ENCODE measurements at regions not wholly inside any gene's neighbourhood (a gene's known extent, or its start where the extent isn't known, plus 50 kb on each side); places are given as distances from the start of the nearest gene placed in this dataset.

GRCh38 chr3:173342679-173343078 is 54.9 kb upstream of the NLGN1 start:
- H3K27me3 ChIP-seq (ENCODE audit: control insufficient read depth in 1 of 2, insufficient read depth in 2 of 2, low read length in 2 of 2): no peaks in the 10 kb centered on the region
- in situ Hi-C loops (cut with HindIII; ENCODE audit: extremely low pct_ligation_motif_present, low pct_unique_long_range_greater_than_20kb): no loop called here

More at GRCh38 chr3:173342679-173343078, 54.9 kb upstream of the NLGN1 start:
- H3K27ac ChIP-seq (ENCODE audit: extremely low read length, insufficient read depth, low read length): no peak overlapping the region
- CTCF ChIA-PET (ENCODE audit: low intra/inter-chr PET ratio, low total read pairs): no interaction called here
- DNase-seq (ENCODE audit: low spot score): no peak
- POLR2A ChIA-PET: no interaction called here
- no peaks in the 10 kb centered on the region for H3K4me1 ChIP-seq (ENCODE audit: insufficient read depth, low read length)
- no peaks in the 10 kb centered on the region for H3K79me2 ChIP-seq (ENCODE audit: insufficient read depth, low read length)
- no peak for FAIRE-seq
- H2AFZ ChIP-seq (ENCODE audit: low read length): no peak overlapping the region
- H3K4me2 ChIP-seq (ENCODE audit: low read depth, low read length): no peak overlapping the region
- H3K9me3 ChIP-seq (ENCODE audit: low read length): no peaks in the 10 kb centered on the region
- intact Hi-C loops (cut with micrococcal nuclease; ENCODE audit: unreplicated experiment): no loop called here
- no peak for TF ChIP-seq SIX1 (CRISPR knock-in tag; IDR thresholded peaks at IDR 0.05; ENCODE audit: borderline replicate concordance)
- TF ChIP-seq STAG1 (CRISPR knock-in tag; IDR thresholded peaks at IDR 0.05): no peak
- TF ChIP-seq NR3C1 (CRISPR knock-in tag; IDR thresholded peaks at IDR 0.05): no peak
- no peak for TF ChIP-seq ETV5 (CRISPR knock-in tag; IDR thresholded peaks at IDR 0.05; ENCODE audit: borderline replicate concordance)
- no peak for TF ChIP-seq TBL1XR1 (IDR thresholded peaks at IDR 0.05; ENCODE audit: borderline replicate concordance, low read length, partially characterized antibody)
- TF ChIP-seq, protein P1, sequence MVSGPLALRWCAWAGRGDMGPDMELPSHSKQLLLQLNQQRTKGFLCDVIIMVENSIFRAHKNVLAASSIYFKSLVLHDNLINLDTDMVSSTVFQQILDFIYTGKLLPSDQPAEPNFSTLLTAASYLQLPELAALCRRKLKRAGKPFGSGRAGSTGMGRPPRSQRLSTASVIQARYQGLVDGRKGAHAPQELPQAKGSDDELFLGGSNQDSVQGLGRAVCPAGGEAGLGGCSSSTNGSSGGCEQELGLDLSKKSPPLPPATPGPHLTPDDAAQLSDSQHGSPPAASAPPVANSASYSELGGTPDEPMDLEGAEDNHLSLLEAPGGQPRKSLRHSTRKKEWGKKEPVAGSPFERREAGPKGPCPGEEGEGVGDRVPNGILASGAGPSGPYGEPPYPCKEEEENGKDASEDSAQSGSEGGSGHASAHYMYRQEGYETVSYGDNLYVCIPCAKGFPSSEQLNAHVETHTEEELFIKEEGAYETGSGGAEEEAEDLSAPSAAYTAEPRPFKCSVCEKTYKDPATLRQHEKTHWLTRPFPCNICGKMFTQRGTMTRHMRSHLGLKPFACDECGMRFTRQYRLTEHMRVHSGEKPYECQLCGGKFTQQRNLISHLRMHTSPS (CRISPR knock-in tag; IDR thresholded peaks at IDR 0.05; ENCODE audit: low read depth): no peak
- no peak for TF ChIP-seq ZNF232 (CRISPR knock-in tag; IDR thresholded peaks at IDR 0.05; ENCODE audit: borderline replicate concordance)
- TF ChIP-seq SETDB1 (CRISPR knock-in tag; IDR thresholded peaks at IDR 0.05; ENCODE audit: borderline replicate concordance): no peak
- no peak for TF ChIP-seq GABPA (IDR thresholded peaks at IDR 0.05; ENCODE audit: low read depth, low read length)
- no peak for TF ChIP-seq GABPA (CRISPR knock-in tag; IDR thresholded peaks at IDR 0.05; ENCODE audit: low read depth)
- TF ChIP-seq PATZ1 (CRISPR knock-in tag; IDR thresholded peaks at IDR 0.05): no peak
- no peak for TF ChIP-seq ZC3H4 (CRISPR knock-in tag; IDR thresholded peaks at IDR 0.05; ENCODE audit: borderline replicate concordance)
- TF ChIP-seq, protein P2, sequence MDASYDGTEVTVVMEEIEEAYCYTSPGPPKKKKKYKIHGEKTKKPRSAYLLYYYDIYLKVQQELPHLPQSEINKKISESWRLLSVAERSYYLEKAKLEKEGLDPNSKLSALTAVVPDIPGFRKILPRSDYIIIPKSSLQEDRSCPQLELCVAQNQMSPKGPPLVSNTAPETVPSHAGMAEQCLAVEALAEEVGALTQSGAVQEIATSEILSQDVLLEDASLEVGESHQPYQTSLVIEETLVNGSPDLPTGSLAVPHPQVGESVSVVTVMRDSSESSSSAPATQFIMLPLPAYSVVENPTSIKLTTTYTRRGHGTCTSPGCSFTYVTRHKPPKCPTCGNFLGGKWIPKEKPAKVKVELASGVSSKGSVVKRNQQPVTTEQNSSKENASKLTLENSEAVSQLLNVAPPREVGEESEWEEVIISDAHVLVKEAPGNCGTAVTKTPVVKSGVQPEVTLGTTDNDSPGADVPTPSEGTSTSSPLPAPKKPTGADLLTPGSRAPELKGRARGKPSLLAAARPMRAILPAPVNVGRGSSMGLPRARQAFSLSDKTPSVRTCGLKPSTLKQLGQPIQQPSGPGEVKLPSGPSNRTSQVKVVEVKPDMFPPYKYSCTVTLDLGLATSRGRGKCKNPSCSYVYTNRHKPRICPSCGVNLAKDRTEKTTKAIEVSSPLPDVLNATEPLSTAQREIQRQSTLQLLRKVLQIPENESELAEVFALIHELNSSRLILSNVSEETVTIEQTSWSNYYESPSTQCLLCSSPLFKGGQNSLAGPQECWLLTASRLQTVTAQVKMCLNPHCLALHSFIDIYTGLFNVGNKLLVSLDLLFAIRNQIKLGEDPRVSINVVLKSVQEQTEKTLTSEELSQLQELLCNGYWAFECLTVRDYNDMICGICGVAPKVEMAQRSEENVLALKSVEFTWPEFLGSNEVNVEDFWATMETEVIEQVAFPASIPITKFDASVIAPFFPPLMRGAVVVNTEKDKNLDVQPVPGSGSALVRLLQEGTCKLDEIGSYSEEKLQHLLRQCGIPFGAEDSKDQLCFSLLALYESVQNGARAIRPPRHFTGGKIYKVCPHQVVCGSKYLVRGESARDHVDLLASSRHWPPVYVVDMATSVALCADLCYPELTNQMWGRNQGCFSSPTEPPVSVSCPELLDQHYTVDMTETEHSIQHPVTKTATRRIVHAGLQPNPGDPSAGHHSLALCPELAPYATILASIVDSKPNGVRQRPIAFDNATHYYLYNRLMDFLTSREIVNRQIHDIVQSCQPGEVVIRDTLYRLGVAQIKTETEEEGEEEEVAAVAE (CRISPR knock-in tag; IDR thresholded peaks at IDR 0.05; ENCODE audit: borderline replicate concordance): no peak
- TF ChIP-seq ZSCAN22 (CRISPR knock-in tag; IDR thresholded peaks at IDR 0.05): no peak
- TF ChIP-seq CSRNP2 (CRISPR knock-in tag; conservative IDR thresholded peaks at IDR 0.05; ENCODE audit: low read depth): no peak
- no peak for TF ChIP-seq TCF7 (IDR thresholded peaks at IDR 0.05; ENCODE audit: low read depth)
- no TSS peak for BruUV-seq (replicated peaks)
- no peak overlapping the region for H3K4me3 ChIP-seq (replicated peaks in 1 of 3; ENCODE audit: insufficient read depth in 1 of 3, low read depth in 2 of 3, low read length in 3 of 3)
- no peaks in the 10 kb centered on the region for H3K36me3 ChIP-seq (replicated peaks in 1 of 2; ENCODE audit: control insufficient read depth in 1 of 2, insufficient read depth in 2 of 2, low read length in 2 of 2)
- no peak overlapping the region for H3K9ac ChIP-seq (ENCODE audit: insufficient read depth, low read depth, low read length)
- 10% methylated on average over 1 of the region's 1 CpG for WGBS (ENCODE audit: low lambda C conversion rate)
- ATAC-seq: no peak
- no peaks in the 10 kb centered on the region for H4K20me1 ChIP-seq (ENCODE audit: insufficient read depth, low read length)

All from HepG2 (cell line).